ENCODE measurements at regions not wholly inside any gene's neighbourhood (a gene's known extent, or its start where the extent isn't known, plus 50 kb on each side); places are given as distances from the start of the nearest gene placed in this dataset.

DNA sequence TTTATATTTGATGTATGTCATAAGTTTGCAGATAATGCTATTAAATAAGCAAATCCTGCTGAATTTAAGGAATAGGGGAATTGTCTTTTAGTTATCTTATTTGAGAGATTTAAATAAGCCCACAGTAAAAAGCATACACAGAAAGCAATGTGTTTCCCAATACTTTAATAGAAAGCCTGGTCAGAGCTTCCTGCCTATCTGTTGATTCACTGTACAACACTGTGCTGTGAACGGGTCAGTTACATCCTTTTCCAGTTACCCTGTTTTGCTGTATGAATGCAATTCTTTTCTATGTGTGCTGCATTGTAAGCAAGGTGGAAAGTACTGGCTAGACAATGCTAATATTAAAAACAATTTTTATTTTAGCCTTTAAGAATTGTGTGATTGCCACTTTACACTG is 81.2 kb downstream of the ANKRD7 start:
- Mint-ChIP-seq H3K27me3 (ENCODE audit: insufficient read depth) (no peaks in the 10 kb centered on the region), H3K27ac (no peak overlapping the region), H3K9me3 (peaks cover 22% of the 10 kb centered on the region), H3K36me3 (ENCODE audit: low read depth) (no peaks in the 10 kb centered on the region), H3K4me1 (no peaks in the 10 kb centered on the region), H3K4me3 (no peak overlapping the region)
- Histone ChIP-seq H3K9me3 (ENCODE audit: control insufficient read depth, low read length) (peaks cover 7% of the 10 kb centered on the region), H3K4me3 (ENCODE audit: low read length) (no peak overlapping the region), H3K27me3 (ENCODE audit: control insufficient read depth, insufficient read depth, low read length, poor library complexity, severe bottlenecking) (no peaks in the 10 kb centered on the region), H3K27ac (ENCODE audit: low read depth, low read length) (no peak overlapping the region), H3K9ac (ENCODE audit: extremely low read depth, low read length, poor library complexity, severe bottlenecking) (no peak overlapping the region), H3K36me3 (ENCODE audit: control insufficient read depth, insufficient read depth, low read length) (no peaks in the 10 kb centered on the region), H3K4me1 (ENCODE audit: control insufficient read depth, insufficient read depth, low read length) (no peaks in the 10 kb centered on the region)
- 96% methylated on average over 1 of the region's 1 CpG; no CpG with 5 or more reads in 1 of the 2 experiments for WGBS, 2 experiments (ENCODE audit: insufficient coverage in 1 of 2, insufficient read length in 1 of 2)
- TF ChIP-seq, protein P1, sequence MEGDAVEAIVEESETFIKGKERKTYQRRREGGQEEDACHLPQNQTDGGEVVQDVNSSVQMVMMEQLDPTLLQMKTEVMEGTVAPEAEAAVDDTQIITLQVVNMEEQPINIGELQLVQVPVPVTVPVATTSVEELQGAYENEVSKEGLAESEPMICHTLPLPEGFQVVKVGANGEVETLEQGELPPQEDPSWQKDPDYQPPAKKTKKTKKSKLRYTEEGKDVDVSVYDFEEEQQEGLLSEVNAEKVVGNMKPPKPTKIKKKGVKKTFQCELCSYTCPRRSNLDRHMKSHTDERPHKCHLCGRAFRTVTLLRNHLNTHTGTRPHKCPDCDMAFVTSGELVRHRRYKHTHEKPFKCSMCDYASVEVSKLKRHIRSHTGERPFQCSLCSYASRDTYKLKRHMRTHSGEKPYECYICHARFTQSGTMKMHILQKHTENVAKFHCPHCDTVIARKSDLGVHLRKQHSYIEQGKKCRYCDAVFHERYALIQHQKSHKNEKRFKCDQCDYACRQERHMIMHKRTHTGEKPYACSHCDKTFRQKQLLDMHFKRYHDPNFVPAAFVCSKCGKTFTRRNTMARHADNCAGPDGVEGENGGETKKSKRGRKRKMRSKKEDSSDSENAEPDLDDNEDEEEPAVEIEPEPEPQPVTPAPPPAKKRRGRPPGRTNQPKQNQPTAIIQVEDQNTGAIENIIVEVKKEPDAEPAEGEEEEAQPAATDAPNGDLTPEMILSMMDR (conservative IDR thresholded peaks at IDR 0.05) = no peak
- DNase-seq = no peak

DNA sequence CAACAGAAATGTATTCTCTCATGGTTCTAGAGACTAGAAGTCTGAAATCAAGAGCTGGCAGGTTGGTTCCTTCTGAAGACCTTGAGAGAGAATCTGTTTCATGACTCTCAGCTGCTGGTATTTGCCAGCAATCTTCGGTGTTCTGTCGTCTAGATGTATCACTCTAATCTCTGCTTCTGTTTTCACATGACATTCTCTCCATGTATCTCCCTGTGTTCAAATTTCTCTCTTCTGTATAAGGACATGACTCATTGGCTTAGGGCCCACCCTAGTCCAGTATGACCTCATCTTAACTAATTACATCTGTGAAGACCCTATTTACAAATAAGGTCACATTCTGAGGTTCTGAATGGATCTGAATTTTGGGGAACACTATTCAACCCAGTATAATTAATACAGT is 82.3 kb downstream of the ANKRD7 start:
- Mint-ChIP-seq H3K36me3 (ENCODE audit: low read depth) (no peaks in the 10 kb centered on the region), H3K9me3 (peaks cover 22% of the 10 kb centered on the region), H3K27ac (no peak overlapping the region), H3K27me3 (ENCODE audit: insufficient read depth) (no peaks in the 10 kb centered on the region), H3K4me3 (no peak overlapping the region), H3K4me1 (peaks cover 2% of the 10 kb centered on the region)
- 89 to 92% methylated on average over 2 of the region's 2 CpGs for WGBS, 2 experiments (ENCODE audit: insufficient coverage in 1 of 2, insufficient read length in 1 of 2)
- no peak overlapping the region for H3K4me3 ChIP-seq (ENCODE audit: low read length)
- TF ChIP-seq, protein P1 (conservative IDR thresholded peaks at IDR 0.05) = no peak
- no peaks in the 10 kb centered on the region for H3K4me1 ChIP-seq (ENCODE audit: control insufficient read depth, insufficient read depth, low read length)
- H3K27me3 ChIP-seq (ENCODE audit: control insufficient read depth, insufficient read depth, low read length, poor library complexity, severe bottlenecking) = no peaks in the 10 kb centered on the region
- no peak for DNase-seq
- H3K36me3 ChIP-seq (ENCODE audit: control insufficient read depth, insufficient read depth, low read length) = no peaks in the 10 kb centered on the region
- H3K27ac ChIP-seq (ENCODE audit: low read depth, low read length) = no peak overlapping the region
- H3K9ac ChIP-seq (ENCODE audit: extremely low read depth, low read length, poor library complexity, severe bottlenecking) = no peak overlapping the region
- peaks cover 7% of the 10 kb centered on the region for H3K9me3 ChIP-seq (ENCODE audit: control insufficient read depth, low read length)

- Mint-ChIP-seq H3K4me1 (peaks cover 8% of the 10 kb centered on the region), H3K27me3 (ENCODE audit: insufficient read depth) (no peaks in the 10 kb centered on the region), H3K27ac (no peak overlapping the region), H3K4me3 (no peak overlapping the region), H3K9me3 (peaks cover 31% of the 10 kb centered on the region), H3K36me3 (ENCODE audit: low read depth) (no peaks in the 10 kb centered on the region)
- Histone ChIP-seq H3K9me3 (ENCODE audit: control insufficient read depth, low read length) (peaks cover 7% of the 10 kb centered on the region), H3K4me1 (ENCODE audit: control insufficient read depth, insufficient read depth, low read length) (no peaks in the 10 kb centered on the region), H3K9ac (ENCODE audit: extremely low read depth, low read length, poor library complexity, severe bottlenecking) (no peak overlapping the region), H3K27me3 (ENCODE audit: control insufficient read depth, insufficient read depth, low read length, poor library complexity, severe bottlenecking) (no peaks in the 10 kb centered on the region), H3K27ac (ENCODE audit: low read depth, low read length) (no peak overlapping the region), H3K36me3 (ENCODE audit: control insufficient read depth, insufficient read depth, low read length) (no peaks in the 10 kb centered on the region), H3K4me3 (ENCODE audit: low read length) (no peak overlapping the region)
- WGBS, 2 experiments (ENCODE audit: insufficient coverage in 1 of 2, insufficient read length in 1 of 2) = 92% methylated on average over 1 of the region's 1 CpG; no CpG with 5 or more reads in 1 of the 2 experiments
- TF ChIP-seq, protein P1 (conservative IDR thresholded peaks at IDR 0.05) = no peak
- no peak for DNase-seq
Observed at GRCh38 chr7:118311121-118311836, 86.8 kb downstream of the ANKRD7 start.

Measured in endodermal cell (in vitro differentiated cells).